SK-N-SH (cell line): ENCODE measurements at regions not wholly inside any gene's neighbourhood (a gene's known extent, or its start where the extent isn't known, plus 50 kb on each side); places are given as distances from the start of the nearest gene placed in this dataset.

Experiments
- CTCF ChIA-PET: fragments of 300-600, 350-600 bp; formaldehyde crosslinking; extraction: SDS; loops from one replicate; lab custom pipeline; 2021; lab: Yijun Ruan, JAX
- POLR2A ChIA-PET: fragments of 350-600 bp; sonication (Branson Sonifier 250); formaldehyde crosslinking; extraction: SDS; loops from one replicate; lab custom pipeline; 2020; ENCODE audit warnings: antibody characterized with exemption, inconsistent platforms; lab: Yijun Ruan, JAX
- DNase-seq: peaks from one replicate; pipeline ENCODE4 v3.0.0; 2012
- H2AFZ ChIP-seq: fragments of 200-600 bp; sonication (generic); 2 replicates; pipeline ENCODE4 v1.8.1; 2016; ENCODE audit warnings: antibody characterized with exemption, mild to moderate bottlenecking, low read depth
- H3F3A ChIP-seq: fragments of 200-600 bp; sonication (generic); replicated peaks from 2 replicates; pipeline ENCODE3; 2016; ENCODE audit warnings: antibody characterized with exemption, mild to moderate bottlenecking; ENCODE audit not compliant: insufficient read depth
- H3K27ac ChIP-seq, 2 experiments: fragments of 200-500 bp in 1 of 2; fragments of 200-600 bp in 1 of 2; sonication (Bioruptor generic) in 1 of 2; sonication (generic), shearing (Covaris generic) in 1 of 2; 2 replicates each; pipeline versions ENCODE4 v1.5.1 to v1.6.1; 2014 to 2016; ENCODE audit warnings: low read depth in 2 of 2, inconsistent platforms in 1 of 2, low read length in 1 of 2, mild to moderate bottlenecking in 1 of 2, mixed read lengths in 1 of 2
- H3K27me3 ChIP-seq: fragments of 200-600 bp; sonication (generic), shearing (Covaris generic); 2 replicates; pipeline ENCODE4 v1.6.1; 2016; ENCODE audit warnings: mixed run types; ENCODE audit not compliant: insufficient read depth
- H3K36me3 ChIP-seq, 2 experiments: fragments of 200-500 bp in 1 of 2; fragments of 200-600 bp in 1 of 2; sonication (Bioruptor generic) in 1 of 2; sonication (generic) in 1 of 2; replicated peaks in 1 of 2; 2 replicates each; pipeline versions ENCODE3 to v1.5.1; 2014 to 2016; ENCODE audit warnings: low read length in 1 of 2, mild to moderate bottlenecking in 1 of 2; ENCODE audit not compliant: insufficient read depth in 2 of 2, control insufficient read depth in 1 of 2
- H3K4me1 ChIP-seq, 2 experiments: fragments of 200-500 bp in 1 of 2; fragments of 200-600 bp in 1 of 2; sonication (Bioruptor generic) in 1 of 2; sonication (generic), shearing (Covaris generic) in 1 of 2; 2 replicates each; pipeline versions ENCODE4 v1.5.1 to v1.6.1; 2014 to 2016; ENCODE audit warnings: low read depth in 1 of 2, low read length in 1 of 2, mixed run types in 1 of 2; ENCODE audit not compliant: insufficient read depth in 2 of 2, control insufficient read depth in 1 of 2
- H3K4me2 ChIP-seq: fragments of 200-600 bp; sonication (generic), shearing (Covaris generic); 2 replicates; pipeline ENCODE4 v1.6.1; 2017; ENCODE audit warnings: mixed run types
- H3K4me3 ChIP-seq, 2 experiments: fragments of 200-500 bp in 1 of 2; fragments of 200-600 bp in 1 of 2; sonication (Bioruptor generic) in 1 of 2; sonication (generic), shearing (Covaris generic) in 1 of 2; 2 replicates each; pipeline versions ENCODE4 v1.5.1 to v1.8.1; 2014 to 2016; ENCODE audit warnings: low read depth in 2 of 2, inconsistent platforms in 1 of 2, low read length in 1 of 2, mild to moderate bottlenecking in 1 of 2, mixed read lengths in 1 of 2, moderate library complexity in 1 of 2
- H3K79me2 ChIP-seq: fragments of 200-600 bp; sonication (generic); 2 replicates; pipeline ENCODE4 v1.8.1; 2017; ENCODE audit warnings: mild to moderate bottlenecking; ENCODE audit not compliant: insufficient read depth
- H3K9ac ChIP-seq: fragments of 200-600 bp; sonication (generic); 2 replicates; pipeline ENCODE4 v1.6.1; 2017; ENCODE audit warnings: mixed run types
- H3K9me2 ChIP-seq: fragments of 200-600 bp; sonication (generic); 2 replicates; pipeline ENCODE4 v1.6.1; 2017; ENCODE audit warnings: mixed run types
- H3K9me3 ChIP-seq: fragments of 200-600 bp; sonication (generic); 2 replicates; pipeline ENCODE4 v1.6.1; 2017; ENCODE audit warnings: mixed run types, mild to moderate bottlenecking, moderate library complexity
- H4K20me1 ChIP-seq: fragments of 200-600 bp; sonication (generic); 2 replicates; pipeline ENCODE4 v1.6.1; 2017; ENCODE audit warnings: mild to moderate bottlenecking, mixed run types; ENCODE audit not compliant: insufficient read depth
- CHD2 ChIP-seq: fragments of 150-350 bp; IDR thresholded peaks from 2 replicates; pipeline ENCODE4 v1.6.1; 2018; ENCODE audit warnings: low read length; ENCODE audit not compliant: partially characterized antibody
- EP300 ChIP-seq, 2 experiments: IDR thresholded peaks; 2 replicates each; pipeline versions ENCODE4 v1.4.0 to v1.6.1; 2012; ENCODE audit warnings: borderline replicate concordance in 1 of 2, low read depth in 1 of 2, low read length in 1 of 2
- EZH2phosphoT487 ChIP-seq: fragments of 200-600 bp; sonication (generic); IDR thresholded peaks from 2 replicates; pipeline ENCODE4 v1.6.1; 2017; ENCODE audit warnings: low read depth, mixed run types, mild to moderate bottlenecking, antibody characterized with exemption, moderate library complexity, borderline replicate concordance
- FOXJ3 ChIP-seq: sonication (generic); formaldehyde crosslinking; IDR thresholded peaks from 2 replicates; pipeline ENCODE4 v1.5.1; 2020; ENCODE audit warnings: mild to moderate bottlenecking, missing genetic modification reagents
- FOXM1 ChIP-seq: IDR thresholded peaks from 2 replicates; pipeline ENCODE4 v1.4.0; 2012; ENCODE audit warnings: low read depth, mild to moderate bottlenecking
- GABPA ChIP-seq: IDR thresholded peaks from 2 replicates; pipeline ENCODE4 v1.4.0; 2012; ENCODE audit warnings: low read depth, mild to moderate bottlenecking
- NFIC ChIP-seq: IDR thresholded peaks from 2 replicates; pipeline ENCODE4 v1.4.0; 2012; ENCODE audit warnings: borderline replicate concordance
- POLR2AphosphoS5 ChIP-seq: IDR thresholded peaks from 2 replicates; pipeline ENCODE4 v1.6.1; 2012; ENCODE audit warnings: low read depth, low read length
- RAD21 ChIP-seq: IDR thresholded peaks from 2 replicates; pipeline ENCODE4 v1.6.1; 2012; ENCODE audit warnings: mild to moderate bottlenecking, low read length
- RFX5 ChIP-seq: IDR thresholded peaks from 2 replicates; pipeline ENCODE4 v1.6.1; 2012; ENCODE audit warnings: mild to moderate bottlenecking, improper control_type of control experiment, low read length
- SIN3A ChIP-seq: IDR thresholded peaks from 2 replicates; pipeline ENCODE4 v1.6.1; 2012; ENCODE audit warnings: low read depth, mild to moderate bottlenecking, low read length, moderate library complexity, borderline replicate concordance
- SMC3 ChIP-seq: IDR thresholded peaks from 2 replicates; pipeline ENCODE4 v1.6.1; 2012; ENCODE audit warnings: low read depth, low read length, improper control_type of control experiment
- TAF1 ChIP-seq: IDR thresholded peaks from 2 replicates; pipeline ENCODE4 v1.6.1; 2012; ENCODE audit warnings: low read depth, mild to moderate bottlenecking, low read length, moderate library complexity, borderline replicate concordance
- YY1 ChIP-seq: IDR thresholded peaks from 2 replicates; pipeline ENCODE4 v1.4.0; 2012; ENCODE audit warnings: low read depth, mild to moderate bottlenecking
- WGBS: methylation state at CpG from one replicate; pipeline ENCODE4 v1.1.6; 2017; ENCODE audit warnings: low lambda C conversion rate; 5-methylcytosine and 5-hydroxymethylcytosine counted together
- TF ChIP-seq, protein P1 (sequence below): fragments of 150-350 bp; IDR thresholded peaks from 2 replicates; pipeline ENCODE4 v1.6.1; 2016; ENCODE audit warnings: mild to moderate bottlenecking, low read depth, low read length
- TF ChIP-seq, protein P2 (sequence below): IDR thresholded peaks from 2 replicates; pipeline ENCODE4 v1.4.0; 2012; ENCODE audit warnings: low read depth, borderline replicate concordance
- TF ChIP-seq, protein P3 (sequence below): fragments of 200-600 bp; sonication (generic); IDR thresholded peaks from 2 replicates; pipeline ENCODE4 v1.6.1; 2017; ENCODE audit warnings: antibody characterized with exemption, mild to moderate bottlenecking, moderate library complexity
- TF ChIP-seq, protein P4 (sequence below): IDR thresholded peaks from 2 replicates; pipeline ENCODE4 v1.4.0; 2012; ENCODE audit warnings: low read depth, borderline replicate concordance
- TF ChIP-seq, protein P5 (sequence below): fragments of 150-350 bp; IDR thresholded peaks from 2 replicates; pipeline ENCODE4 v1.6.1; 2017; ENCODE audit warnings: antibody characterized with exemption, low read length, low read depth, borderline replicate concordance

DNA sequence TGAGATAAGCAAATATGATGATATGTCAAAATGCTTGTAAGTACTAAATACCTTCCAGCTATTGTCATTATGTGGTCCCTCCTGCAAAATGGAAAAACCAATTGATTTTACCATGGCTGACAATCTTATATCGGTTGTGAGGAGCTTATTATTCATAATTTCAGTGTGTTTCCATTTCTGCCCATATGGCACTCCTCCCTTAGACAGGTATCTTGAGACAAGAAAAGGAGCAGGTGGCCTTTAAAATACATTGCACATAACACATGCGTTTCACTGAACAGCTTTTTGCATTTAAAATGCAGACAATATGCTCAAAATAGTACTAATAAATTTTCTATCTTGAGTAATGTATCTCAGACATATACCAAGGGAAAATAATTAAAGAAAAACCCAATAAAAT, 60.2 kb upstream of the SH3RF3 start:
- Histone ChIP-seq H3K27me3 (peaks cover 5% of the 10 kb centered on the region; the same call in 1 of the 2 replicates), H3K9me2 (no peaks in the 10 kb centered on the region), H2AFZ (no peak overlapping the region), H3K9me3 (no peaks in the 10 kb centered on the region), H3K9ac (no peak overlapping the region), H3K79me2 (no peaks in the 10 kb centered on the region), H3K4me2 (no peak overlapping the region), H3K27ac (no peak overlapping the region), H3K4me1 (no peaks in the 10 kb centered on the region), H3F3A (no peaks in the 10 kb centered on the region), H3K4me3 (no peak overlapping the region), H3K36me3 (no peaks in the 10 kb centered on the region), H4K20me1 (no peaks in the 10 kb centered on the region)
- POLR2A ChIA-PET: no interaction called here
- TF ChIP-seq, protein P1, sequence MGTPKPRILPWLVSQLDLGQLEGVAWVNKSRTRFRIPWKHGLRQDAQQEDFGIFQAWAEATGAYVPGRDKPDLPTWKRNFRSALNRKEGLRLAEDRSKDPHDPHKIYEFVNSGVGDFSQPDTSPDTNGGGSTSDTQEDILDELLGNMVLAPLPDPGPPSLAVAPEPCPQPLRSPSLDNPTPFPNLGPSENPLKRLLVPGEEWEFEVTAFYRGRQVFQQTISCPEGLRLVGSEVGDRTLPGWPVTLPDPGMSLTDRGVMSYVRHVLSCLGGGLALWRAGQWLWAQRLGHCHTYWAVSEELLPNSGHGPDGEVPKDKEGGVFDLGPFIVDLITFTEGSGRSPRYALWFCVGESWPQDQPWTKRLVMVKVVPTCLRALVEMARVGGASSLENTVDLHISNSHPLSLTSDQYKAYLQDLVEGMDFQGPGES: no peak
- TF ChIP-seq SMC3 (no peak), FOXJ3 (CRISPR knock-in tag) (no peak), CHD2 (no peak), RFX5 (no peak), POLR2AphosphoS5 (no peak), NFIC (no peak), TAF1 (no peak), YY1 (no peak), RAD21 (no peak), GABPA (no peak), FOXM1 (no peak), EP300 (IDR thresholded peaks at IDR 0.05; ENCODE audit: borderline replicate concordance in 1 of 2, low read depth in 1 of 2, low read length in 1 of 2) (no peak), SIN3A (no peak), EZH2phosphoT487 (no peak)
- TF ChIP-seq, protein P2, sequence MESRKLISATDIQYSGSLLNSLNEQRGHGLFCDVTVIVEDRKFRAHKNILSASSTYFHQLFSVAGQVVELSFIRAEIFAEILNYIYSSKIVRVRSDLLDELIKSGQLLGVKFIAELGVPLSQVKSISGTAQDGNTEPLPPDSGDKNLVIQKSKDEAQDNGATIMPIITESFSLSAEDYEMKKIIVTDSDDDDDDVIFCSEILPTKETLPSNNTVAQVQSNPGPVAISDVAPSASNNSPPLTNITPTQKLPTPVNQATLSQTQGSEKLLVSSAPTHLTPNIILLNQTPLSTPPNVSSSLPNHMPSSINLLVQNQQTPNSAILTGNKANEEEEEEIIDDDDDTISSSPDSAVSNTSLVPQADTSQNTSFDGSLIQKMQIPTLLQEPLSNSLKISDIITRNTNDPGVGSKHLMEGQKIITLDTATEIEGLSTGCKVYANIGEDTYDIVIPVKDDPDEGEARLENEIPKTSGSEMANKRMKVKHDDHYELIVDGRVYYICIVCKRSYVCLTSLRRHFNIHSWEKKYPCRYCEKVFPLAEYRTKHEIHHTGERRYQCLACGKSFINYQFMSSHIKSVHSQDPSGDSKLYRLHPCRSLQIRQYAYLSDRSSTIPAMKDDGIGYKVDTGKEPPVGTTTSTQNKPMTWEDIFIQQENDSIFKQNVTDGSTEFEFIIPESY: no peak
- TF ChIP-seq, protein P3, sequence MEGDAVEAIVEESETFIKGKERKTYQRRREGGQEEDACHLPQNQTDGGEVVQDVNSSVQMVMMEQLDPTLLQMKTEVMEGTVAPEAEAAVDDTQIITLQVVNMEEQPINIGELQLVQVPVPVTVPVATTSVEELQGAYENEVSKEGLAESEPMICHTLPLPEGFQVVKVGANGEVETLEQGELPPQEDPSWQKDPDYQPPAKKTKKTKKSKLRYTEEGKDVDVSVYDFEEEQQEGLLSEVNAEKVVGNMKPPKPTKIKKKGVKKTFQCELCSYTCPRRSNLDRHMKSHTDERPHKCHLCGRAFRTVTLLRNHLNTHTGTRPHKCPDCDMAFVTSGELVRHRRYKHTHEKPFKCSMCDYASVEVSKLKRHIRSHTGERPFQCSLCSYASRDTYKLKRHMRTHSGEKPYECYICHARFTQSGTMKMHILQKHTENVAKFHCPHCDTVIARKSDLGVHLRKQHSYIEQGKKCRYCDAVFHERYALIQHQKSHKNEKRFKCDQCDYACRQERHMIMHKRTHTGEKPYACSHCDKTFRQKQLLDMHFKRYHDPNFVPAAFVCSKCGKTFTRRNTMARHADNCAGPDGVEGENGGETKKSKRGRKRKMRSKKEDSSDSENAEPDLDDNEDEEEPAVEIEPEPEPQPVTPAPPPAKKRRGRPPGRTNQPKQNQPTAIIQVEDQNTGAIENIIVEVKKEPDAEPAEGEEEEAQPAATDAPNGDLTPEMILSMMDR: no peak
- TF ChIP-seq, protein P4, sequence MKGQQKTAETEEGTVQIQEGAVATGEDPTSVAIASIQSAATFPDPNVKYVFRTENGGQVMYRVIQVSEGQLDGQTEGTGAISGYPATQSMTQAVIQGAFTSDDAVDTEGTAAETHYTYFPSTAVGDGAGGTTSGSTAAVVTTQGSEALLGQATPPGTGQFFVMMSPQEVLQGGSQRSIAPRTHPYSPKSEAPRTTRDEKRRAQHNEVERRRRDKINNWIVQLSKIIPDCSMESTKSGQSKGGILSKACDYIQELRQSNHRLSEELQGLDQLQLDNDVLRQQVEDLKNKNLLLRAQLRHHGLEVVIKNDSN: no peak
- TF ChIP-seq, protein P5, sequence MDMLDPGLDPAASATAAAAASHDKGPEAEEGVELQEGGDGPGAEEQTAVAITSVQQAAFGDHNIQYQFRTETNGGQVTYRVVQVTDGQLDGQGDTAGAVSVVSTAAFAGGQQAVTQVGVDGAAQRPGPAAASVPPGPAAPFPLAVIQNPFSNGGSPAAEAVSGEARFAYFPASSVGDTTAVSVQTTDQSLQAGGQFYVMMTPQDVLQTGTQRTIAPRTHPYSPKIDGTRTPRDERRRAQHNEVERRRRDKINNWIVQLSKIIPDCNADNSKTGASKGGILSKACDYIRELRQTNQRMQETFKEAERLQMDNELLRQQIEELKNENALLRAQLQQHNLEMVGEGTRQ: no peak
- no peak for DNase-seq
- CTCF ChIA-PET: no interaction called here
- WGBS: 20% methylated on average over 2 of the region's 2 CpGs
